SK-N-DZ (cell line): ENCODE measurements at regions not wholly inside any gene's neighbourhood (a gene's known extent, or its start where the extent isn't known, plus 50 kb on each side); places are given as distances from the start of the nearest gene placed in this dataset.

ENCODE experiments used
- DNase-seq: peaks from one replicate; pipeline ENCODE4 v3.0.0-alpha.2; 2015; ENCODE audit warnings: low spot score

DNA sequence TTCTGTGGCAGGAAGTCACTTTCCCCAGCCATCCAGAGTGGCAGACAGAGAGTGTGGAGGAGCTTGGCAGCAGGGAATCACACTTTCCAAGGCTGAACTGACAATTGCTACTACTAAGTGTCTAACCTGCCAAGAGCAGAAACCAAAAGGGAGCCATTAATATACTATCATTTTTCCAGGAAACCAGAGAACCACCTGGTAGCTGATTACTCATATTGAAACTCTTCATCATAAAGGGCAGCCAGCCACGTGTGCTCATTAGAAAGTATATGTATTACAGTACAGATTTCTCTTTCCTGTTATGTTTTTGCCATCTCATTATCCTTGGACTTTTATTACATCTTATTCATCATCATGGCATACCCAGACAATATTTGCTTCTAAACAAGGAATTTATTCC lies 374.9 kb downstream of the GXYLT1 start:
- no peak for DNase-seq

DNA sequence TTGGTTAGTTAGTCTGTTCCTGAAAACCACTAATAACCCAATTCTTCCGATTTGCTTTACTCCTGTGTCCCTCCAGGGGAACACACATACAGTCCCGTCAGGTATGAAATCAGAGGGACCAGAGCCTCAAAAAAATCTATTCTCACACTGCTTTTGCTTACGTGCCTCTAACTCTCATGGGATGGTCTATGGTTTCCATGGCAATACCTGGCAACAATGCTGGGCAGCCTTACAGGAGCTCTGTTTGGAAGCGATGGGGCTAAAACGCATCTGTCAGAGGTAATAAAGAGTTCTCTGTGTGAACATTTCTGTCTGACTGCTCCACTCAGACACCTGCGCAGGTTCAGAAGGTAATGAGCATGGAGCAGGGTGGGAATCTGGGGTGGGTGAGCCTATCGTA lies 376.2 kb downstream of the GXYLT1 start:
- DNase-seq = no peak

DNA sequence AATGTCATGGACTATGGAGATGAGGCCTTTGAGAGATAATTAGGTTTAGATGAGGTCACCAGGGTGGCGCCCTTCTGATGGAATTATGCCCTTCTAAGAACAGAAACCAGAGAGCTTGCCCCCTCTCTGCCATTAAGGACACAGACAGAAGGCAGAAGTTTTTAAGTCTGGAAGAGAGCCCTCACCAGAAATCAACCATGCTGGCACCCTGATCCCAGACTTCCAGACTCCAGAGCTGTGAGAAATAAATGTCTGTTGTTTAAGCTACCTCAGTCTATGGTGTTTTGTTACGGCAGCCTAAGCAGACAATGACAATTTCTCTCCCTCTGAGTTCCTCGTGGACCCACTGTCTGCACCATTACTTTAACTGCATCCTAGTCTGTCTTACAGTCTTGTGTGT lies 382.0 kb downstream of the GXYLT1 start:
- DNase-seq = no peak

DNA sequence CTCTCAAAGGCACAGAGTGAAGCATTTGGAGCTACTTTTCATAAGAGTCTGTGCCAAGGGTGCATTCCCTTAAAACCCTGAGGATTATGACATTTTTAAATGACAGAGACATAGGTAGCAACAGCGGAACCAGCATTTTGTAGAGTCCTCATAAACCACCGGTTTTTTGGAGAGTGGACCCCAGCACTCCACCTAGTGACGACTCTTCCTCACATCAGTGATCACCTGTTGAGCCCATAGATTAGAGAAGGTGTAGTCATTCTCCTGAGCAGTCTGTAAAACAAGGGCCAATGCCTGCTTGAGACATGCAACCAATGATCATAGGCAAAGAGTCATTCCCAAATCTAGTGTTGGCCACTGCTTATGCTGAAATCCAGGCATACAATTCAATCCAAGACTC lies 399.1 kb downstream of the GXYLT1 start:
- no peak for DNase-seq

DNA sequence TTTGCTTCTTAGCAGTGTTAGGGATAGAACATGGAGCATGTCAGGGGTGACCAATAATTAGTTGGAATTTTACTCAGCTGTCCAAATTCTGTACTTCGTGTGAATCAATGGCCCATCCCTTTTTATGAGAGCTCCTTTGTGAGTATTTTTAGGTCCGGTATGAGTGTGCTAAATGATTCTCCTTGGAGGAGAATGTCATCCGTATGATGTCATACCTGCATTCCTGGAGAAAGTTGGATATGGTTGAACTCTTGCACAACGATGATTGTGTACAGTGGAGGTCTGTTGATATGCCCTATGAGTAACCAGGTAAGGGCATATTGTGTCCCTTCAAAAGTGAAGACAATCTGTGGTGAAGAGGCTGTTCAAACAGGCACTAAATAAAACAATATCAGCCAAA lies 400.8 kb downstream of the GXYLT1 start:
- no peak for DNase-seq

DNA sequence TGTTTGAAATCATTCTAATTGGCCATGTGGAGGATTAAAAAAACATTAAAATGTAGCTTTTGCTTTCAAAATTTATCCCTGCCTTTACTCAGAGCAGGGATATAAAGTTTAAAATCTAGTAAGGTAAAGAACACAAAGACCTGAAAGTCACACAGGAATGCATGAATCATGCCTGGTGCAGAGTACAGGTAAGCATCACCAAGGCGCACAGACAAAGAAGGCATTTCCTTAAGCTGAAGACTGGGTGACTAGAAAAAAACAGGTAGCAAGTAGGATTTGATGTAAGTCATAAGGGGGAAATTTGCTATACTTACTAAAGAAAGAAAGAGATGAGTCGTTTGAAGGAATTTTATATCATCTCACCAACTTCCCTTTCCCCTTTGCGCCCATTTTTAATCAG lies 405.6 kb downstream of the GXYLT1 start:
- no peak for DNase-seq

DNA sequence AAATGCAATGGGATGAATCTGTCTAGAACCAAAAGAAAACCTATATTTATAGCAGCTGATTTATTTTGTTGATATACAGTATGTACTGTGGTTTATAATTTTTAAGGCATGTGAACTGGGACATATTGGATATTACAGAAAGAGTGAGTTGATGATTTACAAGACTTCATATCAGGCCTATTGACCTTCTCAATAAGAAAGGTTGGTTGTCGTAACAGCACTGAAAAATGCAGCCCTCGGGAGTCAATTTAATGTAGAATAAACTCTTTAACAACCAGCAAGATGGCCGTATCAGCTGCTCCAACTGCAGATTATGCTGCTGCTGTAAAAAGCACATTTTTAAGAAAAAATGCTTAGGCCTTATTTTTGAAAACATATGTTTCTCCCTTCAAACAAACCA lies 407.3 kb downstream of the GXYLT1 start:
- DNase-seq = no peak

DNA sequence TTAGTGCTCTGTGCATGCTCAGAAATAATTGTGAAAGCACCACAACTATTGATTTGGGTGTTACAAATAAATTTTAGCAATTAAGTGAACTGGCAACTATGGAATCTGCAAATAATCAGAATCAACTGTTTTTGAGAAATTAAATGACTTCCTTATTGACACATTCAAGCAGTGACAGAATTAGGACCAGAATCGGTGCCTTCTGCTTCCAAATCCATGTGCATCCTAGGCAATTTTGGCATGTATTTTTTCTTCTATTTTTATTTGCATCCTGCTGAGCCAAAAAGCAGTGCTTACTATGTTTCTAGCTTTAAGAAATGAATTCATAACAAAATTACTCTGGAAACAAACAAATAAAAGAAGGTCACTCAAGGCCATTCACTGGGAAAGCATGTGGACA lies 408.2 kb downstream of the GXYLT1 start:
- no peak for DNase-seq

DNA sequence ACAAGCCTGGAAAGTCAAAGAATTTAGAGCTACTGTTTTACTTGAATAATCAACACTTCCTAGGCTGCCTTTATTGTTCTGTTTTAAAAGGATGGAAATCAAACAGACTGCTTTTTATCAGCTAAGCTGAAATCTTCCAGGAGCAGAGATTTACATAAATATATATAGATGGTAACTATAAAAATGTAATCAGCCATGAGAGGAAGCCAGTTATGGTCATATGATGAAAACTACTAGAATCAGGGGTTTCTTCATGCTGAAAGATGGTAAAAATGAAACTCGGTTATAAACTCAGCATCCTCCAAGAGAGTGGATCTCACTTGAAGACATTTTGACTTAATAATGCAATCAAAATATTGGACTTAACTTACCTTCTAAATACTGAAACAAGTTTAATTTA lies 413.0 kb downstream of the GXYLT1 start:
- DNase-seq = no peak

DNA sequence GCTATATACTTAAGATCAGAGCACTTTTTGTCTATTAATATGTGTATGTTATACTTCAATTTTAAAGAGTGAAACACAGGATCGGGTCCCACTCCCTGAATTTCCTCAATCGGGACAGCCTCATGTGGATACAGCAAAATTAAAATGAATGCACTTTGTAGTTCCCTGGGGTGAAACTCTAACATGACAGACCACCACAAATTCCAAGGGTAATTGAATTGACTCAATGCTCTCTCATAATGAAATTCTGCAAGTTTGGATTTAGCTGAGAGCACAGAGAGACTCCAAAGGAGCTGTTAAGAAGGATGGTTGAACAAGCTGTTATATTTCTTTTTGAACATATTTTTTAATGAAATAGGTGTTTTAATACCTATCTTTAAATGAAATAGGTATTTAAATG lies 413.6 kb downstream of the GXYLT1 start:
- DNase-seq = peak; percentile 66

DNA sequence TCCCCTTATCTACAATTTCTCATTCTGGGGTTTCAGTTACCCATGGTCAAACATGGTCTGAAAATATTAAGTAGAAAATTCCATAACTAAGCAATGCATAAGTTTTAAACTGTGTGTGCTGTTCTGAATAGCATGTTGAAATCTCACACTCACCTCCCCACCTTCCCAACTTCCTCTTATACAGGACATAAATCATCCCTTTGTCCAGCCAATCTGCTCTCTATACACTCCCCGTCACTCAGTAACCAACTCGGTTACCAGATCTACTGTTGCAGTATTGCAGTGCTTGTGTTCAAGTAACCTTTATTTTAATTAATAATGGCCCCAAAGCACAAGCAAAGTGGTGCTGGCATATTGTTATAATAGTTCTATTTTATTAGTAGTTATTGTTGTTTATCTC lies 420.5 kb downstream of the GXYLT1 start:
- DNase-seq = no peak

DNA sequence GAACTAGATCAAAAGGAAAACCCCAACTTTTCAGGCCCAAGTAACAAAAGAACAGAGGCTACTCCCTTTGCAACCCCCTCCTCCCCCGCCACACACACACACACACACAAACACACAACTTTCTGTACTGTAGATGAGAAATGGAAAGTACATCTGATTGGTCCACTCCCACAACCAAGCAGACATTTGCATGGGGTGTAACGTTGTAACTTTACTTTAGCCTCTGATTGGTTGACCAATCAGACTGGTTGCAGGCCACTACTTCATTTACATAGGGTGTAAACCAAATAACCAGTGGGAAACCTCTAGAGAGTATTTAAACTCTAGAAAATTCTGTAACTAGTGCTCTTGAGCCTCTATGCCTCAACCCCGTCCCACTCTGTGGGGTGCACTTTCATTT lies 425.5 kb downstream of the GXYLT1 start:
- DNase-seq = no peak

DNA sequence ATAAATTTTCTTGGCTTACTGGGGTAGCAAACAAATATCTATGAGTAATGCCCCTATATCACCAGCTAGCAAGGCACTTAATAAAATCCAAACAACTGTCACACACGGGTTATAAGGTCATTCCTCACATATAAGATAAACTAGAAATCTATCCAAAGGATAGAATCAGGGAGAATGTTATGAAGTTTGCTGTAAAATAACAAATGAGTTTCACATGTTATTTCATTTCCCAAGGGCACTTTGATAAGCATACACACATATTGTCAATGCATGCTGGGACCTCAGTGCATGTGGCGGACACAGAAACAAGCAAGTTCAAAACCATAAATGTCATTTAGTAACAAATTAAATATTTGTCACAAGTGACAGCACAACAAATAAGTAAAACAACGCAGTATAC lies 429.4 kb downstream of the GXYLT1 start:
- DNase-seq = no peak

DNA sequence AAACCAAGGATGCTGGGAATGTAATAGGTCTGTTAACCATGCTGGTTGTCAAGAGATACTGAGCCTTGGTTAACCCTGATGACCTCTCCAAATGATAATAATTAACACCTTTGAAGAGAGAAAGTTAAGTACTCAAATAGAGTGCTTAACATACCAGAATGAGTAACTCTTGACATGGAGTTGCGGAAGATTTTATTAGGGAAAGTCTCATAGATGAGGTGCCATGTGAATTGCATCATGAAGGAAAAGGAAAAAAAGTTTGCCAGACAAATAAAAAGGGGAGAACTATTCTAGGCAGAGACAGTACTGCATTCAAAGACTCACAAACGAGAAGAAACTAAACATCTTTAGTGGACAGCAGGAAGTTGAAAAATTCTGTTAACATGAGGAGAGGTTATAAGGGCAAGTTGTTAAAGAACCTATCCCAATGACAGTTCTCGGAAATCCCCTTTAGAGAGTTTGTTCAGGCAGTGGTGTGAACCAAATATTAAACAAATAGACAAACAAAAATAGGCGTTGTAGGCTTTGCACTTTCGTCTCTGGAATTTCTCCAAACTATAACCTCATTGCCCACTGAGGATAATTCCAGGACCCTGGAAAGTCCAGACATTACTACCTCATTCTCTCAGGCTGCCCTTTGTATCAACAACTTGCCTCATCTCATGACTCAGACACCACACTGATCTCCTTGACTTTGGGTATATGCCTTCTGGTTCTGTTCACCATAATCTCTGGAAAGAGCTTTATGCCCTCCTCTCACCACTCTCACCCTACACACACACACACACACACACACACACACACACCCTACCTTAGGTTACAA lies 435.0 kb downstream of the GXYLT1 start:
- no peak for DNase-seq

DNA sequence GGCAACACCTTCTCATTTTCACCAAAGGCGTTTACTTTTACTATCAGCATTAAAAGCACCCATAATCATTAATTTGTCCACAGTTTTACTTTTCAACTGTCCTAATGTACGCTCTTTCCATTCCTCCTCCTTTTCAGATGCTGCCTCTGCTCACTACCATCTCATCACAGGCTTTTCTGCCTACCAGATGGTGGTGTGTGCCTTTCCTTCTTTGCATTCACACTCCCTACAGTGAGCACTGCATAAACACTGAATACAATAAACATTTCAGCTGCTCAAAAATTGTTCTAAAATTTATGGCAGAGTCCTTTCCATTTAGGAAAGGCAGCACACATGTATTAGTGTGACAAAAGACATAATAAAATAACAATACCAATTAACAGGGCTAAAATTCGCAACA lies 435.7 kb downstream of the GXYLT1 start:
- no peak for DNase-seq

DNA sequence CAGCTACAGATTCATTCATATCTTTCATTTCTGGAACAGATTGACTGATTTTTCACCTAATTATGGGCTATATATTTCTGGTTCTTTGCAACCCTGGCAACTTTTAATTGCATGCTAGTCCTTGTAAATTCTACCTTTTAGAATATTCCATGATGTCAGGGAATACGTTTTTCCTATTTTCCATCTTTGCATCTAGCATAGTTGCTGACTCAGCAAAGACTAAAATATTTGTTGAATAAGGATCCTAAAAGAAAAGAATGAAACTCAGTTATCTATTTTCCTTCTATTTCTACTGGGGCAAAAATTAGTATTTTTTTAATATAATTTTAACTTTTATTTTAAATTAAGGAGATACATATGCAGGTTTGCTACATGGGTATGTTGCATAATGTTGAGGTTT lies 438.3 kb downstream of the GXYLT1 start:
- DNase-seq = no peak

DNA sequence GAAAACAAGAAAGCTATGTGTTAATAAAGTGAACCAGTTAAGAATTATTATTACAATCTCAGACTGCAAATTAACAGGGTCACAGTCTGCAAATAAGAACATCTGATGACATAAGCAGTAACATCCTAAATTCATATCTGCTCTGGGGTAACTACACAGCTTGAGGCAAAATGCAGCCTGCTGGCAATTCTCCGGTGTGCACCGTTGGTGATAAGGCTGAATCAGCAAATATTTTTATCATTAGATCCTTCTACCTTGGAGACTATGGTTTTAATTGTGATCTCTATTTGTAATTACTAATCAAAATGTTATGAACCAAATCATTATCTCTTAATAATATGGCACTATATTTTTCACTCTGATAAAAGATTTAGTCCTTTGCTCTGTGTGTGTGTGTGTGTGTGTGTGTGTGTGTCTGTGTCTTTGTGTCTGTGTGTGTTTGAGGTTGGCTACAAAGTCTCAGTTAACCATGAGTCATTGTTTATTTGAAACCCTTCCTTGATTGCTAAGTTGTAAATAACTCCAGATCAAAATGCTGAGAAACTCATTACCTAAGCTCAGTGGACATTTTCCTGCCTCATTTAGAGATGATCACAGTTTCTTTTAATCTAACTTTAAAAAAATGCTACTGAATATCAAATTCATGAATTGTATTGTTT lies 442.6 kb downstream of the GXYLT1 start:
- DNase-seq = no peak

DNA sequence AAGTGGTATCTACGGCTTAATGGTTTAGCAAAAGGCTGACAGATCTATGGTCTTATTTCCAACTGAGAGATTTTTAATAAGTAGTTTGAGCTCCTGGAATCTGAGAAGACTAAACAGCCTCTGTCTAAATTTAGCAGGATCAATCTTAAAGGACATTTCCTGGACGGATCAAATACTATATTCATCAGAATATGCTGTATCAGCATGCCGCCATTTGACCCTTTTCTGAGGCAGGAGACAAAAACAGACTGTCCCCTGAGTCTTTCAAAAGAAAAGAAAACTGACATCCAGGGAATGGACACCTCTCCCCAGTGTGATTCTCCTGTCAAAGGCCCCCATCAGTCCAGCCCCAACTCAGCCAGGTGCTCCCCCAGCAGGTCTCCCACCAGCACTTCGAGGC lies 443.7 kb downstream of the GXYLT1 start:
- DNase-seq = no peak

DNA sequence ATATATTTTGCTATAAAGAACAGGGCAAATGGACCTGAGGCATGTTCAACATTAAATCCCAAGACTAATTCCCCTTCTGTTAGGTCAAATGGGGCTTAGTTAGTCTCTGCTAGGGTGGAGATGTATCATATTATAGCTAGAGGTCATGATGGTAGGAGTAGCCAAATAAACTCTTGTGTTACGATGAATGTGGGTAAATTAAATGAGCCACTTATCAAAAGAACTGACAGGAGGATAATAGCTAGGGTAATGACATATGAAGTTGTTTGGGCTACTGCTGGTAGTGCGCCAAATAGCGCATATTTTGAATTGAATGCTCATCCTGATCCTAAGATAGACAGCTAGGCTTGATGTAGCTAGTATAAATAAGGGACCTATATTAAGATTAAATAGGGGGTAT lies 445.0 kb downstream of the GXYLT1 start:
- no peak for DNase-seq

DNA sequence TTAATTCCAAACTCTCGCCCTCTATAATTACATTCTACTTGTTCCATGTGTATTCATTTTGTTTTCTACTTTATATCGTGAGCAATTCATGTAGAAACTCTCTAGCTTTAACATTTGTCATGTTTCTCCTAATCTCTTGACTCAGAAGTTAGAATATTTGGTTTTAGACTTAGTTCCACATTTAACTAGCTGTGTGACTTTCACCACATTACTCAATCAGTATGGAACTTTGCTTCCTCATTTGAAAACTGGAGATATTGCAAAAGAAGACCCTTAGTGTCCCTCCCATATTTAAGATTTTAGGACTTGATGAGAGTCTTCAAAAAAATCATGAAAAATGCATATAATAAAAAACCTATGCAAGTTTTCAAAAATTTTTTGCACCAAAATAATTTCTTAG lies 447.5 kb downstream of the GXYLT1 start:
- no peak for DNase-seq

DNA sequence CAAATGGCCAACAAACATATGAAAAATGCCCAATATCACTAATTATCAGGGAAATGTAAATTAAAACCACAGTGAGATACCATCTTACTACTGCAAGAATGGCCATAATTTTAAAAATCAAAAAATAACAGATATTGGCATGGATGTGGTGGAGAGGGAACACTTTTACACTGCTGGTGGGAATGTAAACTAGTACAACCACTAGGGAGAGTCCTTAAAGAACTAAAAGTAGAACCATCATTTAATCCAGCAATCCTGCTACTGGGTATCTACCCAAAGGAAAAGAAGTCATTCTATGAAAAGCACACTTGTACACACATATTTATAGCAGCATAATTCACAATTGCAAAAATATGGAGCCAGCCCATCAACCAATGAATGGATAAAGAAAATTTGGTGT lies 459.7 kb downstream of the GXYLT1 start:
- DNase-seq = no peak

DNA sequence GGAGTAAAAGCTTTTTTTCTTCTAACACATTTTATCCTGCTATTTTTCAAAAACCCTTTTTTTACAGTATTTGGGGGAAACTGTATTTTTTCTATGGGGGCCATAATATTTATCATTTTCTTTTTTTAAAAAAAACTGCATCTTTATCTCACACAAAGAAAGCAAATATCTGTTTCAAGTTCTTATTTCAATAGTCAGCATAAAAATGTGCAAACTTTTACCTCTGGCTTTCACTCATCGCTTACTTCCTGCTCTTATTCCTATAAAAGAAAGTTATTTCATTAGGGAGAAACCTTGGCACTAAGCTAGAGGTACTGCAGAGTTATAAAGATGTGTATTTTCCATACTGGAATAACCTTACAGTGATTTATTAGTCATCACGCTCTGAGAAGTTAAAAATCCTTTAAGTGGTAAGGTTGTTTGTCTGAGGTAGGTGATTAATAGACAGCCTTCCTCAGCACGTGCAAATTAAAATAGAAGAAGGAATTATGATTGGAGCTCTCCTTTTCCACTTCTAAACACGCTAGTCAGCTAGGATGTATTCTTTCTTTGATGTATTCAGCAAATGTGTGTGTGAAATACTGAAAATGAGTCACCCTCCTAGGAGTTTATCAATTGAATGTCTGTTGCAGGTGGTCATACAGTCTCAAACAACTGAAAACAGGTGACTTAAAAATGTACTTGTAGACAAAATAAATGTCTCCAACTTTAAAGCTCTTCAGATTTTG lies 461.0 kb downstream of the GXYLT1 start:
- no peak for DNase-seq

DNA sequence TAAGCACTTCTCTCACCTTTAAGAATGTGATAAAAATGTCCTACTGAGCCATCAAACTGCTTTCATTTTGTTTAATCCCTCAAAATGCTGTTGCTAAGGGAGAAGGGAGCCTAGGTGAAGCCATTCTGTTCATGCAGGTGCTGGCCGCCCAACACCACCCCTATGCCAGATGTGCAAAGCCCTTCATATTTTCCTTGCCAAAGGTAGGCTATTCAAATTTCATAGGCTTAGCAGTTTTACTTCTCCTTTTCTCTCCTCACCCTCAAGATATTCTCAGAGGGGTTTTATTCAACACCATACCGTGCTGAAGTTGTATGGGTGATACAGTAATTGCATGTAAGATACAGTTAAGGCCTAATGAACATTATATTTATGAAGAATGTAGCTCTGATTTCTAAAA lies 461.7 kb downstream of the GXYLT1 start:
- DNase-seq = no peak
